ENCODE measurements at regions not wholly inside any gene's neighbourhood (a gene's known extent, or its start where the extent isn't known, plus 50 kb on each side); places are given as distances from the start of the nearest gene placed in this dataset.

GRCh38 chr3:124653071-124653796 lies 77.0 kb upstream of the UMPS start:
- Histone ChIP-seq H3K9me3 (no peaks in the 10 kb centered on the region), H3K4me3 (no peak overlapping the region), H3K27ac (peak overlapping the region; percentile 55 to 72), H3K36me3 (peaks cover 45% of the 10 kb centered on the region), H3K27me3 (no peaks in the 10 kb centered on the region), H3K4me1 (peaks cover 0 to 18% of the 10 kb centered on the region in 2 donors)
- TF ChIP-seq CTCF (IDR thresholded peaks at IDR 0.05): no peak
- no peak for DNase-seq (ENCODE audit: low spot score)

- Histone ChIP-seq H3K4me1 (peaks cover 0 to 18% of the 10 kb centered on the region in 2 donors), H3K9me3 (no peaks in the 10 kb centered on the region), H3K27me3 (no peaks in the 10 kb centered on the region), H3K36me3 (peaks cover 52% of the 10 kb centered on the region), H3K4me3 (no peak overlapping the region), H3K27ac (peak overlapping the region; percentile 55 to 72)
- no peak for TF ChIP-seq CTCF (IDR thresholded peaks at IDR 0.05)
- no peak for DNase-seq (ENCODE audit: low spot score)
Observed at GRCh38 chr3:124653797-124654469, 76.3 kb upstream of the UMPS start.

GRCh38 chr3:124654470-124654845 lies 75.8 kb upstream of the UMPS start:
- no peaks in the 10 kb centered on the region for H3K27me3 ChIP-seq
- no peak for TF ChIP-seq CTCF (IDR thresholded peaks at IDR 0.05)
- H3K36me3 ChIP-seq: peaks cover 57% of the 10 kb centered on the region
- H3K27ac ChIP-seq: peak overlapping the region; percentile 36 to 72
- no peaks in the 10 kb centered on the region for H3K9me3 ChIP-seq
- no peak for DNase-seq (ENCODE audit: low spot score)
- peaks cover 0 to 18% of the 10 kb centered on the region in 2 donors for H3K4me1 ChIP-seq
- H3K4me3 ChIP-seq: no peak overlapping the region

GRCh38 chr3:124656531-124656930 lies 73.7 kb upstream of the UMPS start:
- H3K27ac ChIP-seq: no peak overlapping the region
- DNase-seq (ENCODE audit: low spot score): no peak
- H3K27me3 ChIP-seq: no peaks in the 10 kb centered on the region
- no peaks in the 10 kb centered on the region for H3K9me3 ChIP-seq
- H3K4me3 ChIP-seq: no peak overlapping the region
- H3K36me3 ChIP-seq: peaks cover 52% of the 10 kb centered on the region
- no peak for TF ChIP-seq CTCF (IDR thresholded peaks at IDR 0.05)
- peaks cover 0 to 18% of the 10 kb centered on the region in 2 donors for H3K4me1 ChIP-seq

- peaks cover 0 to 18% of the 10 kb centered on the region in 2 donors for H3K4me1 ChIP-seq
- no peaks in the 10 kb centered on the region for H3K9me3 ChIP-seq
- DNase-seq (ENCODE audit: low spot score): no peak
- H3K4me3 ChIP-seq: no peak overlapping the region
- no peaks in the 10 kb centered on the region for H3K27me3 ChIP-seq
- H3K27ac ChIP-seq: no peak overlapping the region
- TF ChIP-seq CTCF (IDR thresholded peaks at IDR 0.05): no peak
- peaks cover 46% of the 10 kb centered on the region for H3K36me3 ChIP-seq
Observed at GRCh38 chr3:124657138-124657537, 73.1 kb upstream of the UMPS start.

Data from right atrium auricular region (tissue), 2 donors.